CD4-positive, alpha-beta T cell treated with Interleukin-6 for 4 hours (primary cell): ENCODE measurements at regions not wholly inside any gene's neighbourhood (a gene's known extent, or its start where the extent isn't known, plus 50 kb on each side); places are given as distances from the start of the nearest gene placed in this dataset.
"Not testable (repeated sequence)": the region's sequence is repeated elsewhere in the genome, so short reads cannot be mapped to it uniquely, and the experiment has no call there.

Experiments
- DNase-seq: peaks from one replicate; pipeline ENCODE4 v3.0.0-alpha.2; 2020; ENCODE audit warnings: mixed read lengths

DNA sequence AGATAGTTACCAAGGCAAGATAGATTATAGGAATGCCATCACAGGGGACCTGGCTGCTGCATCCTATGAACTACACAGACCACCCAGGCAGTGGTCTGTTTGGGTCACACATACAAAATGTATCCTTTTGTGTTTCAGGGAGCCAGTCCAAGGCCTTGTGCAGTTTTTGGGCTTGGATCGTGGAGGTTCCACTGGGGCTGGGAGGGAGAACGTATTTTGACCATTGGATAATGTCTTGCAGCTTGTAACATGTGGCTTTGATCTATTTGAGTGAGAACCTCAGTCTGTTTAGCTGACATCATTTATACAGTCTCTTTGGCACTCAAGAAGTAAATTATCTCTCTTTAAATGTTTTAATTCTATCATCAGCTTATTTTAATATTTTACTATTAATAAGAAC lies 147.3 kb downstream of the DUSP10 start:
- no peak for DNase-seq

DNA sequence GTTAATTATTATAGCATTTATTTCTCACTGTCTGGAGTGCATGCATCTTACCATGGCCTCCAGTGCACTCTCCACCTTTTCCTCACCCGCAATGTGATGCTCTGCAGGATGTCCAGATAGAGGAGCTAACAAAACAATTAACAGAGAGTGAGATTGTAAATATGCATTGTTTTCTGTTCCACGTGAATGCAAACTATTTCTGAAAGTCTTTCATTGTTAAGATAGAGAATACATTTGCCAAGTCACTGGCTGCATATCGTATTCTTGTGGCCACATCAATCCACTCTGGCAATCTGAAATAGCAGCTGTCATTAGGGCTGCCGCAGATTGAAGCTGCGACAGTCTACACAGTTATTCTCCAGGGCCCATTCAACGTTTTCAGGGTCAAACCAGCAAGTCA lies 143.8 kb downstream of the DUSP10 start:
- DNase-seq = no peak

DNA sequence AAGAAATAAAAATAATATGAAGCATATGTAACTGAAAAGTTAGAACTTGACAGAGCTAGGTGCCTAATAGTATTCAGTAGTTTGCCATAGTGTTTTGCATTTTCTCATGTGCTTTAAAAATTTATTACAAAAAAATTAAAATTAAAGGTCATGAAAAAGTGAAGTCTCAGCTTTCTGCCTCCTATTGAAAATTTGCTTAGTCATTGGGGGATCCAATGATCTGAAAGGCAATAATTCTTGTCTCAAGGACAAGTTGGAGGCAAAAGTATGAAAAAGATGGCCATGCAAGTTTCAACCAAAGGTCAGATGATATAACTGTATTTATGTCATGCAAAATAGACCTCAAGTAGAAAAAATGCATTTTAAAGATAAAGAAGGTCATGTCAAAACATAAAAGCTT lies 140.7 kb downstream of the DUSP10 start:
- DNase-seq = no peak

DNA sequence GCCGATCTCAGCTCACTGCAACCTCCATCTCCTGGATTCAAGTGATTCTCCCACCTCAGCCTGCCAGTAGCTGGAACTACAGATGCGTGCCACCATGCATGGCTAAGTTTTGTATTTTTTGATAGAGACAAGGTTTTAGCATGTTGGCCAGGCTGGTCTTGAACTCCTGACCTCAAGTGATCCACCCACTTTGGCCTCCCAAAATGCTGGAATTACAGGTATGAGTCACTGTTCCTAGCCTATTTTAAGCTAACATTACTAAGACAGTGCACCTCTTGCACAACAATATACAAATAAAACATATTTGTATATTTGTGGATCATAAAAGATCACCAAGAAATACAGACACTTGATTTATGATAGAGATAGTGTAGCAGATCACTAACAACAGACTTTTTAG lies 139.1 kb downstream of the DUSP10 start:
- no peak for DNase-seq

DNA sequence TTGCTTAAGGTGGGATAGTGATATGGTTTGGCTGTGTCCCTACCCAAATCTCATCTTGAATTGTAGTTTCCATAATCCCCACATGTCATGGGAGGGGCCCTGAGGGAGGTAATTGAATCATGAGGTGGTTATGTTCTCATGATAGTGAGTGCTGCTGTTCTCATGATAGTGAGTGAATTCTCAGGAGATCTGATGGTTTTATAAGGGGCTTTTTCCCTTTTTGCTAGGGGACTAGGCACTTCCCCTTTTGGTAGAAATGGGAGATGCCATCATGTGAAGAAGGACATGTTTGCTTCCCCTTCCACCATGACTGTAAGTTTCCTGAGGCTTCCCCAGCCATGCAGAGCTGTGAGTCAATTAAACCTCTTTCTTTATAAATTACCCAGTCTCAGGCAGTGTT lies 137.5 kb downstream of the DUSP10 start:
- DNase-seq = not testable (repeated sequence)

DNA sequence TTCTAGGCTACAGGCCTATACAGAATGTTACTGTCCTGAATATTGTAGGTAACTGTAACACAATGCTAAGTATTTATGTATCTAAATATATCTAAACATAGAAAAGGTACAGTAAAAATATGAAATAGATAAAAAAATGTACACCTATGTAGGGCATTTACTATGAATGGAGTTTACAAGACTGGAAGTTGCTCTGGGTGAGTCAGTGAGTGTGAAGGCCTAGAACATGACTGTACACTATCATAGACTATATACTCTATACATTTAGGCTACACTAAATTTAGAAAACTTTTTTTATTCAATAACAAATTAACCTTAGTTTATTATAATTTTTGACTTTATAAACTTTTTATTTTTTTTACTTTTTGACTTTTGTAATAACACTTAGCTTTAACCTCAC lies 136.9 kb downstream of the DUSP10 start:
- no peak for DNase-seq

DNA sequence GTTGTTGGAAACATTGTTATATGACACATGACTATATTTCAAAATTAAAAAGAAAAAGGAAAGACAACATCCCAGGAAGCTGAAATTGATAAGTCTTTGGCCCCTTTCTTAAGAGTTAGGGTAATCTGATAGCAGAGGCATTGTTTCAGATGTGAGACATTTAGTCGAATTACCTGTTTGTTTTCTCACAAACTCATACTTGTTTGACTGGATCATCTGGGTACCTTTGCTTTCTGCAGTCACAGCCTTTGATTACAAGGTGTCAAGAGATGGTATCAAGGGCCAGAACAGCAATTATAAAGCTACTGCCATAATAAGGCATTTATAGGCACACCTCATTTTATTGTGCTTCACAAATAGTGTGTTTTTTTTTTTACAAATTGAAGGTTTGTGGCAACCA lies 136.3 kb downstream of the DUSP10 start:
- no peak for DNase-seq

DNA sequence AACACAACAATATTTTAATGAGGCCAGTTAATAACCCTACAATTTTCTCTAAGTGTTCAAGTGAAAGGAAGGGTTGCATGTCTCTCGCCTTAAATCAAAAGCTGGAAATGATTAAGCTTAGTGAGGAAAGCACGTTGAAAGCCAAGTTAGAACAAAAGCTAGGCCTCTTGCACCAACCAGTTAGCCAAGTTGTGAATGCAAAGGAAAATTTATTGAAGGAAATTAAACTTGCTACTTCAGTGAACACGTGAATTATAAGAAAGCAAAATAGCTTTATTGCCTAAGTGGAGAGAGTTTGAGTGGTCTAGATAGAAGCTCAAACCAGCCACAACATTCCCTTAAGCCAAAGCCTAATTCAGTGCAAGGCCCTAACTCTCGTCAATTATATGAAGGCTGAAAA lies 135.6 kb downstream of the DUSP10 start:
- no peak for DNase-seq

DNA sequence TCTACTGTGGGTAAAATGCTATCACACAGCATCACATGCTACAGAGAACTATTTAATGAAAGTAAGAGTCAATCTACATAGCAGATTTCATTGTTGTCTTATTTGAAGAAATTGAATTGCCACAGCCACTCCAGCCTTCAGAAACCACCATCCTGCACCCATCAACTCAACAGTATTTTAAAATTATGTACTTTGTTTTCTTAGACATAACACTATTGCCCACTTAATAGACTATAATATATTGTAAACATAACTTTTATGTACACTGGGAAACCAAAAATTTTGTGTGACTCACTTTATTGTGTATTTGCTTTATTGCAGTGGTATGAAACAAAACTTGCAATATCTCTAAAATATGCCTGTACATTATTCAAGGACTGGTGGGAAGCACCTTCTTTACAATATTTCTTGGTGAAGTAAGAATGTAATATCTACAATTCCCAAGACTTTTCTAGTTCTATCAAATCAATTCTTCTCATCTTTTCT lies 133.0 kb downstream of the DUSP10 start:
- no peak for DNase-seq

DNA sequence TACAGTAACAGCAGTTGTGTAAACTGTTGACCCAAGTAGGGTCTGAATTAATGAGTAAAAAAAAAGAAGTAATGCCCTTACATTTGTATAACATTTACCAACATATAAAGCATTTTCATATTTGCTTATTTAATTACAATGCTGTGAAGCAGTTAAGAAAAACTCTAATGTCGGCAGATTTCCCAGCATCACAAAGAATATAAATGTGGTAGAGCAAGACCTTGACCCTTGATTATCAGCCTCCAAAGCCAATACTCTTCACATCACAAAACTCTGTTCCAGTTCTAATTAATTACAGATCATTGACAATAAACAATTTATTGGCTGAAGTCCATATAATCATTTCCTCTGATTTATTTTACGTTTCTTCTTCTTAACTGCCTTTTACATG lies 130.2 kb downstream of the DUSP10 start:
- no peak for DNase-seq

DNA sequence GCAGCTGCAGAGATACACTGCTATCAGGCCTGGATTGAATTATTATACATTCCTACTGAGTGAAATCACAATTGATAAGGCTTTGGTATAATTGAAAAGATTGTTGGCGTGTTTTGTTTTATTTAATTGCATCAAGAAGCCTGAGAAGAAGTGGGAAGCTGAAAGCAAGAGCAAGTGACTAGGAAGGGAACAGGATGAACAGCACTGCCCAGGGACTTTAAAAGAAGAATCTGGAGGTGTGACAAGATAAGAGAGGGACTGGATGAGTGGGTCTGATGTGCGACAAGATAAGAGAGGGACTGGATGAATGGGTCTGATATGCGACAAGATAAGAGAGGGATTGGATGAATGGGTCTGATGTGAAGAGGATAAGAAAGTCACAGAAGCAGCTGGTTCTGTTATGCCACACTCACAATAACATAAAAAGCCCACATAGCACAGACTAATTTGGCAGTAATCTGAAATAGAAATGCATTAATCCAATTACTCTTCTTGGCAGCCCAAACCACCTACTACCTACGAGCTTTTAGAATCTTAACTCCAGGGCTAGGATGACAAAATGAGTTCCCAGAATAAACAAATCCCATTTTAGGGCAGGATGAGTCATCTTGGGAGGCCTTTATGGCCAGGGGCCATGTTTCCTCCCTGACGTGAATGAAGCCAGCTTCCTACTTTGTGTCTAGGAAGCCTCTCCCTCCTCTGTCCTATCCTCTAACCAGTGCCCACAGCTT lies 129.7 kb downstream of the DUSP10 start:
- no peak for DNase-seq

DNA sequence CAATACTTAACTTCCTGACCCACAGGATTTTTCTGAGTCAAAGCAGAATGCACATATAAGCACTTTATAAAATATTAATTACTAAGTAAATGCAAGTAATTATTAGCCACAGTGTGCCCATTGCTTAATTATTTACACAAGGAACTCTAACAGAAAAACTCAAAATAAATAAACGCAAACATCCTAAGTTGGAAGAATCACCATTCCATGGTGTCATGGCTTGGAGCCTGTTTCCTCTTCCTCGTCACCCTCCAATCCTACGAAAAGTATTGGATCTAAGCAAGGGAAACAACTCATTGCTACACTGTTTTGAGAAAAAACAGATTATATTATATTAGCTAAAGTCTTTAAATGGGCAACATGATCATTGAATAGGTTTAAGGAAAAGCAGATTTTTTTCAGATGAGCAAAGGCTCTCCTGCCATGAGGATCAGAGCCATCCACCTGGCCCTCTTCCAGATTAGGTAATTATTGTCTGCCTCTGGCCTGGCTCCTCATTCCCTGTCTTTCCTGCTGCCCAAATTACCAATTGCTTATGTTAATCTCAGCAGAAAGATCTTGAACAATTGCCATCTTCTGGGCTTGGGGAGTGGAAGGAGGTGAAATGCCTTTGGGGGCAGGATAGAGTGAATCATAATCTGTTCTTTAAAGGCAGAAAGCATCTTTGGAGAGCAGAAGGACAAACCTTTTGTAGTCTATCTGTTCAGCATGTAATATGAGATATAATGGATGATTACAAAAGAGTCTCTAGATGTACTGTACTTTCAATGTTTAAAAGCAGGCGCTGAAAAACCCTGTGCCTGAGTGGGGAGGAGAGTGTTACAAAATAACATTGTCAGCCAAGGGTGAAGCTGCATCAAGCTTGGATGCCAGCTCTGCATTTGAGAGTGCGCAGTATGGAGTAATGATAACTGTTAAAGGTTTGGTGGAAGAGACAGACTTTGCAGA lies 121.2 kb downstream of the DUSP10 start:
- DNase-seq = no peak

DNA sequence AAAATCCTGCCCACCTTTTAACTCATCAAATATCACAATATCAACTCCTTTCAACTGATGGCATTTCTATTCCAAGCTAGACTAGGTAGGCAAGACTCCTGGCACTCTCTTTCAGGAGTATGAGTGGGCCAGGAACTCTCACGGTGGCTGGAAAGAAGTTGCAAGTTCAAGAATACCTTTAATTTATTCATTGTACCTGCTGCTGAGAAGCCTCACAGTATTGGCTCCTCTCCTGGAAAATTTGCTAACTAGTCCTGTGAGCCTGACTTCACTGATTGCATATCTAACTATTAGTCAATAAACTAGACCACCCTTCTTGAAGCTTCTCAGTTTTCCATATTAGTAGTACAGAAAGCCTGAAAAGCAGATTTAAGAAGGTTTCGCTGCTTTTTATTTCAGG lies 120.2 kb downstream of the DUSP10 start:
- no peak for DNase-seq

DNA sequence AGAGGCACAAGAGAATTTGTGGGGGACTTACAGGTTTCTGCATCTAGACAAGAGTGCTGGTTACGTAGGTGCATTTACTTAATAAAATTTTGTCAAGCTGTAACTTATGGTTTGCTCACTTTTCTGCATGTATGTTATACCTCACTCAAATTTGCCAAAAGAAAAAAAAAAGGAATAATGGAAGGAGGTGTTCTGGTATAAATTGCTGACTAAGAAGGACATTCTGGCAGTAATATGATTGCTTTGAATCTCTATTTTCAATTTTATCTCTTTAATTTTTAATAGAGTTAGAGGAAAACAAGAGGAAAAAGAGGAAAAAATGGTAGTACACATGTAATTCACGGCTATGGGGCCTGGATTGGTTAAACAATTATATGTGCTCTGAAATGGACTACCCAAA lies 119.5 kb downstream of the DUSP10 start:
- DNase-seq = no peak

DNA sequence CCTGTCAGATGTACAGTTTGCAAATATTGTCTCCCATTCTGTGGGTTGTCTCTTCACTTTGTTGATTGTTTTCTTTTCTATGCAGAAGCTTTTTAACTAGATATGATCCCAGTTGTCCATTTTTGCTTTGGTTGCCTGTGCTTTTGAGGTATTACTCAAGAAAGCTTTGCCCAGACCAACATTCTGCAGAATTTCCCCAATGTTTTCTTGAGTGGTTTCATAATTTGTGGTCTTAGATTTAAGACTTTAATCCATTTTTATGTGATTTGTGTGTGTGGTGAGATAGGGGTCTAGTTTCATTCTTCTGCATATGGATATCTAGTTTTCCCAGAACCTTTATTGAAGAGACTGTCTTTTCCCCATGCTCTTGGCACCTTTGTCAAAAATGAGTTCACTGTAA lies 116.9 kb downstream of the DUSP10 start:
- no peak for DNase-seq

DNA sequence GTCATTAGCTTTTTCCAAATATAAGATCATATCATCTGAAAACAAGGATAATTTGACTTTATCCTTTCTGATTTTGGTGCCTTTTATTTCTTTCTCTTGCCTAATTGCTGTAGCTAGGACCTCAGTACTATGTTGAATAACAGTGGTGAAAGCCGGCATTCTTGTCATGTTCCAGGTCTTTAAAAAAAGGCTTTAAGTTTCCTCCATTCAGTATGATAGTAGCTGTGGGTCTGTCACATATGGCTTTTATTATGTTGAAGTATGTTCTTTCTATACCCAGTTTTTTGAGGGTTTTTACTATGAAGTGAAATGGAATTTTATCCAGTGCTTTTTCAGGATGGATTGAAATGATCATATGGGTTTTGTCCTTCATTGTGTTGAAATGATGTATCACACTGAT lies 115.8 kb downstream of the DUSP10 start:
- DNase-seq = no peak

DNA sequence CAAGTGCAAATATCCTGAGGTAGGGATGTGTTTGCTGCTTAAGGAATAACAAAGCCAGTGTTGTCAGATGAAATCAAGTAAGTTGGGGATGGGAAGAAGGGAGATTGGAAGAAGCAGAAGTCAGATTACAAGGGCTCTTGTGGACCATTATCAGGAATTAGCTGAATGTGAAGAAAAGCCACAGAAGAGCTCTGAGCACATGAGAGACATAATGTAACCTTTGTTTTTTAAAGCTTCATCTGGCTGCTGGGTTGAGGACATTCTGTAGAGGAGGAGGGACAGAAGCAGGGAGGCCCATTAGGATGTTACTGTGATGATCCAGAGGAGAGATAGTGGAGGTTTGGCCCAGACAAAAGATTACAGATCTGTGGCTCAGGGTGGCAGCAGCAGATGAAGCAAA lies 111.7 kb downstream of the DUSP10 start:
- DNase-seq = no peak

DNA sequence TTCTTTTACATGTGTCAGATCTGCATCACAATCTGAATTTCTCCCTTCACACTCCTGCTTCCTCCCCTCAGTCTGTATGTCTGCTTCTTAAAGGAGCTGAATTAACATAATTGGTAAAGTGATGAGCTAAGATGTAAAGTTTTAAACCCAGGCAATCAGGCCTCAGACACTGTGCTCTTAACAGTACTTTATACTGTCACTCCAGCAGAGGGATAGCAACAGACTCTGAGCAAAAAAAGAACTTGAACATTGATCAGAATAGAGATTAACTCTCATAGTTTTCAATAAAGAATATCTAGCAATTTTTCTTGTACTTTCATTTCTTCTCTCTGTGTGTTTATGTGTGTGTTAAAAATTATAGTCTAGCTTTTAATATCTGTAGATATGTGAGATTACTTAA lies 110.3 kb downstream of the DUSP10 start:
- no peak for DNase-seq

DNA sequence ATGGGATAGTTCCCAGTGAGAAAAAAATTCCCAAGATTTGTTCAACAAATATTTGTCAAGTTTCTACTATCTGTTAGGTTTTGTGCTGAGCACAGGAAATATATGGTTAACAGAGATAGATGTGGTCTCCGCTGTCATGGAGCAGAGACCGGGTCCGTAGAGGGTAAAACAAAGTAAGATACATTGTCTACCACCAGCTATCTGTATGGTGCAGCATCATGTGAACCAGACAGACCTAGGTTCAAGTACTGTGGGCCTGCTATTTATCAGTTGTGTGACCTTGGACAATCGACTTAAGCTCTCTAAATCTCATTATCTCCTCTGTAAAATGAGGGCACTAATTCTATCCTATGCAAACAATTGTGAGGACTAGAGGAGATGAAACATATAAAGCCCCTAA lies 109.8 kb downstream of the DUSP10 start:
- no peak for DNase-seq

DNA sequence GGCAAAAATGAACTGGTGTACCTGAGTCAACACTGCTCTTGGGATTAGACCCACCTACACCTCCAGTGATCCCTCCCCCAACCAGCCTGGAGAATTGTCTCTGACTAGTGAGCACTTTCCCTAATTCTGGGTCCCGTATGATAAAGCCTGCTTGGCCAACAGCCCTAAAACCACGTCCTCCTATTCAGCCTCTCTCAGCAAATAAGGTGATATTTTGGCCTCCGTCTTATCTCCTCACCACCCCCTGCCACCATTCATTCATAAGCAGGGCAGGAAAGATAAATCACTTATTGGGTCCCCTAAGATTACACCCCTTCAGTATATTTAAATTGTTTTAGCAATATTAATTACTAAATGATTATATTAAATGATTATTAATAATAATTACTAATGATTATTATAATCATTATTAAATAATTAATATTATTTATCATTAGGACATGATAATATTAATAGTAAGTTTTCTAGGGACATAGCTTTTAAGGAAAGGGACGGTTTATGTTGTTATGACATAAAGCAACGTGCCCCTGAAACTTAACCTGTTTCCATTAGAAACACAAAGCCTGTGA lies 108.0 kb downstream of the DUSP10 start:
- no peak for DNase-seq

DNA sequence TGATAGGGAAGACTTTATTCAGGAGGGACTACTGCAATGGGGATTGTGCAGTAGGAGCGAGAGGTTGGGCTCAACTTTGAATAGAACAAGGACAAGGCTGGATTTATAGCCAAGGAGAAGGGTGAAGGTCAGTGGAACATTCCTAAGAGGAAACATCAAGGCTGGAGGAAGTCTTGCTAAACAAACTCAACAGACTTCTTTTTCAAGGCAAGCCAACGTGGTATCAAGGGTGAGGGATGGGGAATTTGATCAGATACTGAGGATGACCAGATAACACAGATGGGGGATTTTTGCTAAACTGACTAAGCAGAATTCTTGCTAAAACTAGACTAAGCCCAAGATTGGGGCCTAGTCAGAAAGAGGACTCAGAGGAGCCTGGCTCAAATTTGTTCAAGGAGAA lies 107.3 kb downstream of the DUSP10 start:
- DNase-seq = no peak

DNA sequence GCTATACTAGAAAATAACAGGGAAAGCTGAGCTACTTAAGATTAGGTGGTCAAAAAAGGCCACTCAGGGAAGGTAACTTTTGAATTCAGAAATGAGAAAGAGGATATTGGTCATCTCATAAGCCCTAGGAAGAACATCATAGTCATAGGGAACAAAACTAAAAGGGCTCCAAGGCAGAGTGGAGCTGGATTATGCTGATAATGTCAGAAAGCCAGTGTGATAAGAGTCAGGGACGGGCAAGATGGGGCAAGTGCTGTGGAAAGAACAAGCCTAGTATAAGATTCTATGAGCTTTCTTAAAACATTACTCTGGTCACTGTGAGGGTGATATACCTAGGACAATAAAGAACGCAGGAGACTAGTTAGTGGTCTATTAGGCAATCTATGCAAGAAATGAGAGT lies 106.6 kb downstream of the DUSP10 start:
- no peak for DNase-seq

DNA sequence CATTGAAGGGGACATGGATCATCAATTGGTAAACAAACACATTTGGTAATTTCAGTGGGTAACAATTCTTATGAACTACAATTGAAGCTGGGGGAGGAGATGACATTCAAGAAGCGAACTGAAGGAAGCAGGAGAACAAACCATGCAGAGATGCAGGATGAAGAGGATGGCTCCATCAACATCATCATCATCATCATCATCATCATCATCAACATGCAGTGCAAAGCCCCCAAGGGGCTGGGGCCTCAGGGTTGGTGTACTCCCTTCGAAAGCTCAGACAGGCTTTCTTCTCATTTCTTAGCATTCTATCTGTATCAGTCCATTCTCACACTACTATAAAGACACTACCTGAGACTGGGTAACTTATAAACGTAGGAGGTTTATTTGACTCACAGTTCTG lies 105.8 kb downstream of the DUSP10 start:
- no peak for DNase-seq

DNA sequence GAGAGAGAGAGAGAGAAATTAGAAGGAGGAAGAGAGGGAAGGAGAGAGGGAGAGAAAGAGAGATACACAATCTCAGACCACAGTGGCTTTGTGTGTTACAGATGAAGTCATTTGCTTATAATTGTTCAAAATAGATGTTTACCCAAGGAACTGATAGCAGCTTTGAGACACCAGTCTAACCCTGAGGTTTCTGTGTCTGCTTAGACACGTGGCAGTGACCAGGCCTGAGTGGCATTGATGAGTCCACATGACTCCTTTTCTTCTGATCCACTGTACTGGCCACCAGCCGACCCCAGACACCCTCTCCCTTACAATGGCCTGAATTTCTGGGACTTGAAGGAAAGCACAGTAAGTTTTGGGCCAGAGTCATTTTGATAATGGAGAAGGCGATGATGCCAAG lies 104.9 kb downstream of the DUSP10 start:
- no peak for DNase-seq
